KG1 (cell line): ENCODE measurements at regions not wholly inside any gene's neighbourhood (a gene's known extent, or its start where the extent isn't known, plus 50 kb on each side); places are given as distances from the start of the nearest gene placed in this dataset.

Experiments used
- DNase-seq: peaks from one replicate; lab custom pipeline; 2025; lab: John Stamatoyannopoulos, UW

DNA sequence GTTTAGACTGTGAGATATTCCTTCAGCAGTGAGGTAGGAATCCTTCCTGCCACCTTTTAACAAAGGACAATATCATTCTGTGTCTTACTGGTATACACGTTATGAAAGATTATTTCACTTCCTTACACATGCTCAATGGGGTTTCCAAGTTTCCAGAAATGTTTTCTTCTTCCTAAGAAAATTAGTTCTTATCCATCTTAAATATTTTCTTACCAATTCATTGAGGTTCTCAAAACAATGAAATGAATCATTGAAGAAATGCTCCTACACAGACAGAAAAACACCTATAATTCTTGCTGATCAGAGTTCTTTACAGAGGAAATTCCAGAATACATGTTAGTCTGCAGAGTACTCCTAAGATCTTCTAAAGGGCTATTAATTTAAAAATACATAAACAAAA, 51.4 kb upstream of the SEC61G start:
- no peak for DNase-seq

DNA sequence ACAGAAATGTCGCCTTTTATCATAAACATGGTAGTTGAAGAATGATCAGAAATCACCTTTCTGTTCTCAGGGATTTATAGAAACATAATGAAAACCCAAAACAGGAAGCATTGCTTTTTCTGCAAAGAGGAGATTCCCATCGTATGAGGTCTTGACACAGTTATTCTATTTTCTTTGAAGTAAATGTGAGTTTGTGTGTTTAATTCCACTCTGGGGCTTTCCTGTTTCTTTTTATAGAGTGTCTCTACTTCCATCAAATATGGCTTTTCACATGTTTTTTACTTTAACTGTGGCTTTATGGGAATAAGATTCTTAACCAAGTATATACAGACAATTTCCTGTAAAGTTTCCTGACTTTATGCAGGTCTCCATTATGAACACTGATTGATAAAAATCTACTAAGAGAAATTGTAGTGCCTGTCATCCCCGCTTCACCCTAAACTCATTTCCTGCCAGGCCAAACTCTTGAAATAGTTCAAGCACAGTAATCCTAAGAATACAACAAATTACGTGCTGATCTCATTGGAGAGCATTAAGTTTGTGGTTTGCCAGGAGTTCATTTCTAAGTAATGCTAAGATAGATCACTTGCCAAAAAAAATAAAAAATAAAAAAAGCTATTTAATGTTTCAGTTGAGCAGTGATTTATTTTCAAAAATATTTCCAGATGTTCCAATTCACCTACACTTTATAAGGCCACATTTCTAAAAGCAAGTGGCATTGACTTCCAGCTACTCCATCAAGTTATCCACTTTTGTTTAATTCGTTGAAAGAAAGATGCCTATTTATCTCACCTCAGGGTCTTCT, 52.2 kb upstream of the SEC61G start:
- no peak for DNase-seq

DNA sequence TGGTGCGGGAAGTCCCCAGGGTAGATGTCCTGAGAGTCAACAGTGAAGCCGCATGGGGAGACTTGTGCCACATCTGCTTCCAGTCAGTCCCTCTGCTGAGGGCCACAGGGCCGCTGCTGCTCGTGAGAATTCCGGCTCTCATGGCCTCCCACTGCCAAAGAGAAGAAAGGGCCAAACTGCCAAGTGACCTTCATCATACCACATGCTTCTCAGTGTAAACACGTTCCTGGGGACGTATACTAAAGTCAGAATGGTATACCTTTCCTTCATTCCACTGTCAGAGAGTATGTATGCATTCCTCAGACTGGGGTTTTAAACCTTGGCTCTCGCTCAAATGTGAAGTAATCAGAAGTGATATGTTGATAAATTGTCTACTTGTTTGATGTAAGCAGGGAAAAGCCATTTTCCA, 52.8 kb upstream of the SEC61G start:
- DNase-seq = no peak

DNA sequence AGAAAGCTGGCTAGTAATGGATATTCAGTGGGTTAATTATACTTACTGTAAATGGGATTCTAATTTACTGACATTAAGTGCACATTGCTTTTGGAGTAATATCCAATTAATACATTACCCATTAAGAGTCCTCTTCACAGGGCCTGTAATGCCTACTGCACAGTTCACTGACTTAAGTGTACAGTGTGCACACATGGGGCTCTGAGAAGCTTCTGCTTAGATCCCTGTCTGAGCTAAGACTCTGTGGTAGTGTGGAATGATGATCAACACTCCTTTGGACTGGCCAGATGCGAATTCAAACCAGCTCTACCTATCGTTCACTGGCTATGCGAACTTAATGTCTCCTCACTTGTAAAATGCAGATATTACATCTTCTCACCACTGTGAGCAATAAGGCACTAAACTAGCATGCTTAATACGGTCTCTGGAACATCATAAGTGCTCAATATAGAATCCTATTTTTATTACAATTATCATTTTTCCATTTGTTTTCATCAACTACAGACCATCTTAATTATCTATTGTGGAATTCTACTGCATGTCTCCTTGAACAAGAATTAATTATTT, 53.8 kb upstream of the SEC61G start:
- DNase-seq = no peak

DNA sequence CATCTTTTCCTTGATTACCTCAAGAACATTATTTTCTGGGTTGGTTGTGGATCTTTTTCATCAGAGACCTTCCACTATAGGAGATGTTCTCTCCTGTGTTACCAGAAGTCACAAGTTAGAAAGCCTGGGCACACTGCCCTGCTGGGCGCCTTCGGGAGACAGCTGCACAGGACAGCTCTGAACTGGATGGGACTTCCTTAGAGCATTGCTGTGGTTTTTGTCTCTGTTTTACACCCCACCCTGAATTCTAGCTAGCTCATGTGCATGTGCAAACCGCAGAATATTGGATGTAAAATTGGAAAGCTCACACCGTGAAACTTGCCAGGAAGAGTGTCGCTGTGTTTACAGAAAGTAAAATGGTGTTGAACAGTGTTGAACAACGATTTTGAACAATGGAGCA, 54.4 kb upstream of the SEC61G start:
- peak; percentile 9 for DNase-seq

GRCh38 chr7:54814401-54814800, 55.4 kb upstream of the SEC61G start:
- no peak for DNase-seq

DNA sequence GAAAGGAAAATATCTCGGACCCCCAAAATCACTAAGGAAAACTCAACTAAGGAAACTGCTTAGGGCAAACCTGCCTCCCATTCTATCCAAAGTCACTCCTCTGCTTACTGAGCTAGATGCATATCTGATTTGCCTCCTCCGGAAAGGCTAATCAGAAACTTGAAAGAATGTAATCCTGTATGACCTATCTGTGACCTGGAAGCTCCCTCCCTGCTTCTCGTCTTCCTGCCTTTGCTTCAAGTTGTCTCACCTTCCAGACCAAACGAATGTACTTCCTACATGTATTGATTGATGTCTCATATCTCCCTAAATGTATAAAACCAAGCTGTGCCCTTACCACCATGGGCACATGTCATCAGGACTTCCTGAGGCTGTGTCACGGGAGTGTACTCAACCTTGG, 58.1 kb upstream of the SEC61G start:
- DNase-seq = no peak

DNA sequence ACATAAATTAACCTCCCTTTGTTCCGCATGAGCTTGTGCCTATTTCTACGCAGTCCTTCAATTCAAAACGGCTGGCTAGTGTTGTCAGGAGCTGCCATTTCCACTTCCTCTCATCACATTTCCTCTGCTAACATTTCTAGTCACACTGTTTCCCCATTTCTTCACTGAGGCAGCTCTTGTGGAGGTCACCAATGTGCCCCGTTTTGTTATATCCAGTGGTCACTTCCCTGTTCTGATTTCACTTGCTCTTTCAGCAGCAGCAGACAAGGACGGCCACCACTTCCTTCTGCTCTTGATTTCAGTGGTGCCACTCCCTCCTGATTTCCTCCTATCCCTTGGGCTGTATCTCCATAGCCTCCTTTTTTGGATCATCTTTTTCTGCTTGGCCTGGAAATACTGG, 64.8 kb upstream of the SEC61G start:
- DNase-seq = no peak

GRCh38 chr7:54824655-54825054, 65.6 kb upstream of the SEC61G start:
- DNase-seq = no peak

DNA sequence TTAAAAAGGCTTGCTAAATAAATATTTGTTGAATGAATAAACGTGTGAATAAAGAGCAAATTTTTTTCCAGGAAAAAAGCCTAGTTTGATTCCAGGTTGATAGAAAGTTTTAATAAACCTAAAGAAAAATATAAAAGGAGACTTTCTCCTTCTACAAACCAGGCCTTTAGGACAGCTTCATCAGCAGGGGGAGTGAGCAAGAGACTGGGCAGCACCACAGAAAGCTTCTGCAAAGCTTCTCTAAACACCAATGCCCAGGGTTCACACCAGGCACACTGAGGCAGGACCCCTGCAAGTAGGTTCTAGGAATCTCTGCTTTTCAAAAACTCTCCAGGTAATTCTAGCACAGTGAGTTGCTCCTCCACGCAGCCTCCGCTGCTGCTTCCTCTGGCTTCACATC, 66.4 kb upstream of the SEC61G start:
- no peak for DNase-seq

DNA sequence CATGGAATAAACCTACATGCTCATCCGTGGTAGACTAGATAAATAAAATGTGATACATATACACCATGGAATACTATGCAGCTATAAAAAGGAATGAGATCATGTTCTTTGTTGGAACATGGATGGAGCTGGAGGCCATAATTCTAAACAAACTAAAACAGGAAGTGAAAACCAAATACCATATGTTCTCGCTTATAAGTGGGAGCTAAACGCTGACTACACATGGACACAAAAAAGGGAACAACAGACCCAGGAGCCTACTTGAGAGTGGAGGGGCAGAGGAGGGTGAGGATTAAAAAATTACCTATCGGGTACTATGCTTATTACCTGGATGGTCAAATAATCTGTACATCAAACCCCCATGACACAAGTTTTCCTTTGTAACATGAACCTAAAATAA, 68.7 kb upstream of the SEC61G start:
- DNase-seq = no peak

- DNase-seq = no peak
Observed at GRCh38 chr7:54831046-54831643, 72.1 kb upstream of the SEC61G start.

DNA sequence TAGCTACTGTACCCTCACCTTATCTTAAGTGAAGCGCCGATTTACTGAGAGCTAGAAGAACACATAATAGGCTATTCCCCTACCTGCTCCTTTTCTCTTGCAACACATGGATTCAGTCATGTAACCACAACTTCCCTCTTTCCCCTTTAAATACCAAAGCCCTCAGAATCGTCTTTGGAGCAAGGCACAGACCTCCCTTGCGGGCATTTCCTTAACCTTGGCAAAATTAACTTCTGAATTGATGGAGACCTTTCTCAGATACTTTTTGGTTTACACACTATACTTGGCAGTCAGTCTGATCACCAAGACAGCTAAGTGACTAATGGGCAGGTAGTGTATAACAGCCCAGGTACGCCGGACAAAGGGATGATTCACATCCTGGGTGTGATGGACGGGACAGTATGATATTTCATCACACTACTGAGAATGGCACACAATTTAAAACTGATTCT, 72.7 kb upstream of the SEC61G start:
- DNase-seq = no peak

GRCh38 chr7:54833001-54833467, 74.0 kb upstream of the SEC61G start:
- no peak for DNase-seq

DNA sequence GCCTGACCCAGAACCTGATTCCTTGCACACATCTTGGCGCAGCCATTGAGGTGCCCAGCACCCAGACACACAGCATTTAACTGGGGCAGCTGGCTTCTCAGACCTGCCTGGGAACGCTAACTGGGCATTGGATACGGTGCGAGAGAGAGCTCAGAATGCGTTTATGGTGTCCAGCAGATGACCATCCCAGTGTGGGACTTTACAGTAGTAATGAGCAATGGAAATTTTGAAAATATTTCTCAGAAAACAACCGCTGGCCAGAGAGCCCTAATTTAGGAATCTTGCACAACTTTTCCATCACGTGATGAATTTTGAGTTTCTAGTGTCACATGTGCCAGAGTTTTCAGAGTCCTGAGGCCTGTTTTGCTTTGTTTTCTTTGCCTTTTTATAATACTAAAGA, 78.2 kb upstream of the SEC61G start:
- DNase-seq = no peak

DNA sequence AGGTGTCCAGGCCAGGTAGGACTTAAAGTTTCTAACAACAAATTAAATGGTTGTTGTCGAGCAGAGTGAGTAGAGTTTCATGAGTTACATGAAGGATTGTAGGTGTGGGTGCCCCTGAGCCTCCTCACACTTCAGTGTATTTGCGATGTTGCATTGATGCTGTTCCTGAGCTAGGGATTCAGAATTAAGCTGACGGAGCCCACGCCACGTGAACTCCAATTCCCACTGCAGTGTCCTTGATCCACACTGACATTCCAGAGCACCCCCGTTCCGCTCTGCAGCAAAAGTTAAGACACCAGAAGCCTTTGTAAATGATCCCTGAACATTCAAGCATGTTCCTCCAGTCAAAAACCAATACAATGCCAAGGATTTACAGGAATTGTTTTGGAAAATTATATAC, 78.8 kb upstream of the SEC61G start:
- no peak for DNase-seq

DNA sequence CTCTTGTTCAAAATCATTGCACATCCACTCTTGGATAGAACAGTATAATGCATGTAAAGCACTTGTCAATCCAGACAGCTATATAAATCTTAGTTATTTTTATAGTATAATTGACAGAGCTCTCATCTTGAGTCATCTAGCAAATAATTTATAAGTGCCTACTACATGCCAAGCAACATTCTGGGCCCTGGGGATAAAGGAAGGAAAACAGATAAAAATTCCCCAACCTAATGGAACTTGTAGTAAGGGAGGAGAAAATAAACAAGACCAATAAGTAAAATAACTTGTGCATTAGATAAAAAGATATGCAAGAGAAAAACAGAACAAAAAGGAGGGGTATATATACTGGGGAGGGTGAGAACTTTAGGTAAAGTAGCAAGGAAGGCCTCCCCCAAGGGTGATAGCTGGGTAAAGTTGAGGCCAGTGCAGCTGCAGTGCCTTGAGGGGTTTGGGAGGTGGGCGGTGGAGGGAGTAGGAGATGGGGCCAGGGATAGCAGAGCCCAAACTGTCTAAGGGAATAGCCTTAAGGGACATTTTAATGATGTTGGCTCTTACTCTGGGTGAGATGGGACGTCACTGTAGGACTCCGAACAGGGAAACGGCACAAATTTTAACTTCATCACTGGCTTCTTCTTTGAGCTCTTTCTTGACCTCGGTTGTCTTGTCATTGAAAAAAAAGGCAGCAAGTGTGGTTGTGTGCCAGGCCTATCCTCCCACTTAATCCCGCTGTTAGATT, 79.3 kb upstream of the SEC61G start:
- DNase-seq = no peak

GRCh38 chr7:54839575-54840213, 80.7 kb upstream of the SEC61G start:
- DNase-seq = no peak

DNA sequence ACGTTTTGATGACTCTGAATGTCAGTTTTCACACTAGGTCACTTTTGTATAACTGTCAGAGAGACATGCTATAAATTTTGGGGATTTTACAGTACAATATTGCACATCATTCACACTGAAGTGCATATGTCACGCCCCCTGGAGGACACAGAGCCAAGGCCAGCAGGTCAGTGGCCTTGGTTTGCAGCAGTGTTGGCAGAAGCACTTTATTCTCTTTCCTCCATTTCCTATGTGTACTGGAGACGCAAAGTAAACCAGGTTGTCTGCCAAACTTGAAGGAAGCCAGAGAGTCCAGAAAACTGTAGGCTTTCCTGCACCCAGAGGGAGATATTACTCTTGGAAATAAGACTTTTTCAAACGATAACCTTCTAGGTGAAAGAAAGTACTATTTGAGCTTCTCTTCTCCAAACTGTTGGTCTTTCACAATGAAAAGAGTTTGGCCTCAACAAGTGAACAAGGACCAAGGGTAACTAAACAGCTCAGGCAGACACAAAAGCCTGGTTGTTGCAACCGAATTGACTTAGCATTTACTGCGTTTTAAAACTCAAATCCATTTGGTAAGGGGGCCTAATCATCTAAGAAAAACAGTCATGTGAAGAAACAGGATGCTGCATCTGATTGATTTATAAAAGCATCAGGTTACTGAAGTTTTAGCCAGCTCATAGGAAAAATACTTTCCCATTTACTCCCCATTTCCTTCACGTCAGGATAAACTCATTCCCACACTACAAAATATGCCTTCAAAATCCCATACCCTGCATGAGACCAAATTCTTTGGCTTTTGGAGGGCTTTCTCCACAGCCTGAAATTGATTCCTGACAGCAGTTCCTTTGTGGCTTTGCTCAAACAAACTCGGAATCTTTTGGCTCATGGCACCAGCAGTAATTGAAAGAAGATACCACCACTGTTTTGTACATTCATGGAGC, 83.0 kb upstream of the SEC61G start:
- no peak for DNase-seq

DNA sequence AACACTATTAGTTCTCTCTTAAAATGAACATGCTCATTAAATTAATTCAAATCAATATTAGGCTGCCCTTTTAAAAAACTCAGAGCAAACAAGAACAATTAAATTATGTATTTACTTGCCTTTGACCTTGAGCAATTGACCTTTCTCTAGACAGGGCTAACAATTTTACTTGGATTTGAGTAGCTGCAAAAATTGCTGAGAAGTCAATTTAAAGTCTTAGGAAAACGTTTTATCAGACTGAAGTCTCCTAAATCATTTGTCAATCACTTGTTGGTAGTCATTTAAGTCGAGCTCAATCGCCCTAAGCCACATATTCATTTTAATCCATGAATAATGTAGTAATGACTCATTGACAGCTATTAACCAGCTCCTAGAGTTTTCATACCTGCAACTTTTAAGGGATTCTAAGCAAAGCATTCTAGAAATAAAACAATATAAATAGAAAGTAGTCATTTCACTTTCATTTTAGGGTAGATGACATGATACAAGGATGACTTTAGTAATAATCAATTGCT, 84.9 kb upstream of the SEC61G start:
- no peak for DNase-seq

- DNase-seq = no peak
Observed at GRCh38 chr7:54846273-54846672, 87.3 kb upstream of the SEC61G start.
